ENCODE measurements at regions not wholly inside any gene's neighbourhood (a gene's known extent, or its start where the extent isn't known, plus 50 kb on each side); places are given as distances from the start of the nearest gene placed in this dataset.

GRCh38 chr13:23966221-23966690 lies 69.0 kb upstream of the C1QTNF9B start:
- TF ChIP-seq CTCF (IDR thresholded peaks at IDR 0.05; ENCODE audit: poor library complexity, severe bottlenecking), result no peak
- TF ChIP-seq EP300 (conservative IDR thresholded peaks at IDR 0.05; ENCODE audit: poor library complexity, severe bottlenecking), result no peak
- no peak for TF ChIP-seq EZH2 (IDR thresholded peaks at IDR 0.05; ENCODE audit: borderline replicate concordance, insufficient read depth, low read length, poor library complexity, severe bottlenecking)
- no peak for TF ChIP-seq TAF1 (IDR thresholded peaks at IDR 0.05; ENCODE audit: low read depth)

Data from neural cell (in vitro differentiated cells).